ENCODE measurements at regions not wholly inside any gene's neighbourhood (a gene's known extent, or its start where the extent isn't known, plus 50 kb on each side); places are given as distances from the start of the nearest gene placed in this dataset.

DNA sequence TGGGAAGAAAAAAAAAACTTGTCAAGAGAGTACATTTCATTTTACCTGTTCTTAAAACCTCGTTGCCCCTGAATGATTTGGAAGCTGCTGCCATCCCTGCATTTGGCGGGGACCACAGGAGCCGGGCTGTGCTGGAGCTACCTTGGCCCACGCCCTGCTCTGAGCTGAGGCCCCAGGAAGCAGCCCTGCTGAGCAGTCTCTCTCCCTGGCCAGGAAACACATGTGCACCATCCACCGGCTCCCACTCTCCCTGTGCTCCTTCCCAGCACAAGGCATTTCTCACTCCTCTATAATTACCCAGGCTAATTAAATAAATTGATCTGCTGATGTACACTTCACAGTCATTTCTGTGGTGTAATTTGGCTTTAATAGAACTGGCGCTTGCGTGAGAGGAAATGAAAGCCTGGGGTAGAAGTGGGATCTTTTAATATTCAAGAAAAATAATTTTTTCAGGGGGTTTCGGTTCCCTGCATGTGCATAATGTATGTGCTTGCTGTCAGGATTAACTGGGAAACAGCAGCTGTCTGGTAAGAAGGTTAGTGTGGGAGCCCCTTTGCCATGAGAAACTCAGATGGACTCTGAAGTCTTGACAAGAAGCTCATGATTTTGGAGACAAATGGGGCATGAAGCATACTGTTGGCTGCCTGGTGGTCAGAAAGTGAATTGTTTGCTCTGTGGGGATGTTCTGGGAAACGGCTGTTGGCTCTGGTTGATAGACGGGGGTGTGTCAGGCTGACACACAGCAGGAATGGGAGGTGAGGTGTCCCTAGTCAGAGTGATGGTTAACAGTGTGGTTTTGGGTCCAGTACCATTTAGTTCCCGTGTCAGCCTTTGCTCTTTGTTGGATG is 252.3 kb upstream of the EEF2KMT start:
- Histone ChIP-seq H3K27ac (no peak overlapping the region), H3K36me3 (no peaks in the 10 kb centered on the region), H3K4me1 (no peaks in the 10 kb centered on the region), H3K9me3 (no peaks in the 10 kb centered on the region), H3K4me3 (no peak overlapping the region), H3K27me3 (no peaks in the 10 kb centered on the region)
- in situ Hi-C loops (cut with MboI; ENCODE audit: low pct_ligation_motif_present in 1 of 4, low pct_unique_long_range_greater_than_20kb in 1 of 4, low sequenced_read_pairs in 3 of 4): no loop called here
- TF ChIP-seq POLR2A (IDR thresholded peaks at IDR 0.05) (no peak), EP300 (IDR thresholded peaks at IDR 0.05; ENCODE audit: low read depth) (no peak), POLR2AphosphoS5 (IDR thresholded peaks at IDR 0.05) (no peak)
- TF ChIP-seq, protein P1, sequence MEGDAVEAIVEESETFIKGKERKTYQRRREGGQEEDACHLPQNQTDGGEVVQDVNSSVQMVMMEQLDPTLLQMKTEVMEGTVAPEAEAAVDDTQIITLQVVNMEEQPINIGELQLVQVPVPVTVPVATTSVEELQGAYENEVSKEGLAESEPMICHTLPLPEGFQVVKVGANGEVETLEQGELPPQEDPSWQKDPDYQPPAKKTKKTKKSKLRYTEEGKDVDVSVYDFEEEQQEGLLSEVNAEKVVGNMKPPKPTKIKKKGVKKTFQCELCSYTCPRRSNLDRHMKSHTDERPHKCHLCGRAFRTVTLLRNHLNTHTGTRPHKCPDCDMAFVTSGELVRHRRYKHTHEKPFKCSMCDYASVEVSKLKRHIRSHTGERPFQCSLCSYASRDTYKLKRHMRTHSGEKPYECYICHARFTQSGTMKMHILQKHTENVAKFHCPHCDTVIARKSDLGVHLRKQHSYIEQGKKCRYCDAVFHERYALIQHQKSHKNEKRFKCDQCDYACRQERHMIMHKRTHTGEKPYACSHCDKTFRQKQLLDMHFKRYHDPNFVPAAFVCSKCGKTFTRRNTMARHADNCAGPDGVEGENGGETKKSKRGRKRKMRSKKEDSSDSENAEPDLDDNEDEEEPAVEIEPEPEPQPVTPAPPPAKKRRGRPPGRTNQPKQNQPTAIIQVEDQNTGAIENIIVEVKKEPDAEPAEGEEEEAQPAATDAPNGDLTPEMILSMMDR (IDR thresholded peaks at IDR 0.05): no peak
- WGBS, 2 donors (ENCODE audit: low coverage in 1 of 2): 50 to 67% methylated on average over 3 to 11 of the region's 11 CpGs
- DNase-seq: no peak
- intact Hi-C loops (cut with DNase I; ENCODE audit: low total_unique reads): no loop called here

DNA sequence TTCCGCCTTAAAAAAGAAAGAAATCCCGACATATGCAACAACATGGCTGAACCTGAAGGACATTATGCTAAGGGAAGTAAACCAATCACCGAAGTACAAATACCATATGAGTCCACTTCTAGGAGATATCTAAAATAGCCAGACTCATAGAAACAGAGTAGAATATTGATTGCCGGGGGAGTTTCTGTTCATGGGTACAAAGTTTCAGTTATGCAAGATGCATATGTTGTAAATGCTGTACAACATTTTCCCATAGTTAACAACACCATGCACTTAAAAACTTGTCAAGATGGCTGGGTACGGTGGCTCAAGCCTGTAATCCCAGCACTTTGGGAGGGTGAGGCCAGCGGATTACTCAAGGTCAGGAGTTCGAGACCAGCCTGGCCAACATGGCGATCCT is 251.5 kb upstream of the EEF2KMT start:
- H3K27ac ChIP-seq: no peak overlapping the region
- no peaks in the 10 kb centered on the region for H3K36me3 ChIP-seq
- H3K4me3 ChIP-seq: no peak overlapping the region
- in situ Hi-C loops (cut with MboI; ENCODE audit: low pct_ligation_motif_present in 1 of 4, low pct_unique_long_range_greater_than_20kb in 1 of 4, low sequenced_read_pairs in 3 of 4) (no loop called here), intact Hi-C loops (cut with DNase I; ENCODE audit: low total_unique reads) (no loop called here)
- WGBS, 2 donors (ENCODE audit: low coverage in 1 of 2): 92 to 100% methylated on average over 5 to 8 of the region's 8 CpGs
- DNase-seq: no peak
- no peaks in the 10 kb centered on the region for H3K27me3 ChIP-seq
- no peaks in the 10 kb centered on the region for H3K9me3 ChIP-seq
- H3K4me1 ChIP-seq: no peaks in the 10 kb centered on the region
- TF ChIP-seq EP300 (IDR thresholded peaks at IDR 0.05; ENCODE audit: low read depth): no peak
- no peak for TF ChIP-seq POLR2AphosphoS5 (IDR thresholded peaks at IDR 0.05)
- TF ChIP-seq, protein P1 (IDR thresholded peaks at IDR 0.05): no peak
- TF ChIP-seq POLR2A (IDR thresholded peaks at IDR 0.05): no peak

GRCh38 chr16:5347561-5347960 is 250.0 kb upstream of the EEF2KMT start:
- Histone ChIP-seq H3K9me3 (no peaks in the 10 kb centered on the region), H3K4me1 (no peaks in the 10 kb centered on the region), H3K4me3 (no peak overlapping the region), H3K27ac (no peak overlapping the region), H3K36me3 (no peaks in the 10 kb centered on the region), H3K27me3 (no peaks in the 10 kb centered on the region)
- intact Hi-C loops (cut with DNase I; ENCODE audit: low total_unique reads): no loop called here
- in situ Hi-C loops (cut with MboI; ENCODE audit: low pct_ligation_motif_present in 1 of 4, low pct_unique_long_range_greater_than_20kb in 1 of 4, low sequenced_read_pairs in 3 of 4): no loop called here
- TF ChIP-seq, protein P1 (IDR thresholded peaks at IDR 0.05): no peak
- no peak for TF ChIP-seq POLR2AphosphoS5 (IDR thresholded peaks at IDR 0.05)
- TF ChIP-seq EP300 (IDR thresholded peaks at IDR 0.05; ENCODE audit: low read depth): no peak
- no peak for TF ChIP-seq POLR2A (IDR thresholded peaks at IDR 0.05)
- DNase-seq: no peak
- WGBS, 2 donors (ENCODE audit: low coverage in 1 of 2): 87 to 90% methylated on average over 3 to 4 of the region's 4 CpGs

DNA sequence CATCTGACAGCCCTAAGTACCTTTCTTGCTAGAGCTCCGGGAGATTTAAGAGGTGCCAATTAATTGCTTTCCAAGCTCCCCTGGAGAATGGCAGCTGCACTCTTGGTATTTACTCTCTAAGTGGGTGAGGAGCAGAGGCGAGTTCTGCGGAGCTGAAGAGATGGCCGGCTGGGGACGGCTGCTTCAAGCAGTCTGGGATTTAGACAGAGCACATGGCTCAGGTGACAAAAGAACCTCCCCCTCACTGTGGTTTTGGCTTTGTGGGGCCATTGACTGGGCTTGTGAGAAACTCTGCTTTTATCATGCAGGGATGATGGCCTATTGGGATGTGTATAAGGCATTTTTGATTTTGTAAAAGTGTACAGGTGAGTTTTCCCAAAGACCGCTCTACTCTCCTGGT is 239.3 kb upstream of the EEF2KMT start:
- H3K36me3 ChIP-seq: no peaks in the 10 kb centered on the region
- no peak overlapping the region for H3K27ac ChIP-seq
- DNase-seq: no peak
- H3K27me3 ChIP-seq: no peaks in the 10 kb centered on the region
- no peak overlapping the region for H3K4me3 ChIP-seq
- intact Hi-C loops (cut with DNase I; ENCODE audit: low total_unique reads): no loop called here
- 71 to 100% methylated on average over 1 to 6 of the region's 6 CpGs for WGBS, 2 donors (ENCODE audit: low coverage in 1 of 2)
- no peaks in the 10 kb centered on the region for H3K9me3 ChIP-seq
- TF ChIP-seq POLR2AphosphoS5 (IDR thresholded peaks at IDR 0.05) (no peak), POLR2A (IDR thresholded peaks at IDR 0.05) (no peak), EP300 (IDR thresholded peaks at IDR 0.05; ENCODE audit: low read depth) (no peak)
- TF ChIP-seq, protein P1 (IDR thresholded peaks at IDR 0.05): no peak
- H3K4me1 ChIP-seq: no peaks in the 10 kb centered on the region
- in situ Hi-C loops (cut with MboI; ENCODE audit: low pct_ligation_motif_present in 1 of 4, low pct_unique_long_range_greater_than_20kb in 1 of 4, low sequenced_read_pairs in 3 of 4): no loop called here

Data from transverse colon (tissue), 4 donors.